HG02852 (cell line): ENCODE measurements at regions not wholly inside any gene's neighbourhood (a gene's known extent, or its start where the extent isn't known, plus 50 kb on each side); places are given as distances from the start of the nearest gene placed in this dataset.
"Not testable (repeated sequence)": the region's sequence is repeated elsewhere in the genome, so short reads cannot be mapped to it uniquely, and the experiment has no call there.

Experiments
- ATAC-seq: cut with Tn5 transposase; IDR thresholded peaks from one replicate; pipeline ENCODE4 v1.9.1; 2021; ENCODE audit warnings: mild to moderate bottlenecking, moderate library complexity; ENCODE audit not compliant: unreplicated experiment

GRCh38 chr6:2324166-2324953, 79.0 kb upstream of the GMDS start:
- ATAC-seq: no peak

GRCh38 chr6:2317498-2317897, 72.1 kb upstream of the GMDS start:
- ATAC-seq: not testable (repeated sequence)

- no peak for ATAC-seq
Observed at GRCh38 chr6:2314641-2315040, 69.2 kb upstream of the GMDS start.

GRCh38 chr6:2310042-2310441, 64.6 kb upstream of the GMDS start:
- ATAC-seq: no peak

GRCh38 chr6:2309122-2309521, 63.7 kb upstream of the GMDS start:
- ATAC-seq: no peak

GRCh38 chr6:2307799-2308198, 62.4 kb upstream of the GMDS start:
- ATAC-seq: no peak

GRCh38 chr6:2305951-2306350, 60.5 kb upstream of the GMDS start:
- no peak for ATAC-seq

GRCh38 chr6:2302482-2302881, 57.1 kb upstream of the GMDS start:
- ATAC-seq: not testable (repeated sequence)

GRCh38 chr6:2296781-2297180, 51.4 kb upstream of the GMDS start:
- ATAC-seq: no peak
